ENCODE measurements at regions not wholly inside any gene's neighbourhood (a gene's known extent, or its start where the extent isn't known, plus 50 kb on each side); places are given as distances from the start of the nearest gene placed in this dataset.

GRCh38 chr1:181308098-181308497 lies 175.2 kb upstream of the CACNA1E start:
- no peak for DNase-seq
- Mint-ChIP-seq H3K27ac (ENCODE audit: unreplicated experiment) (no peak overlapping the region), H3K9me3 (ENCODE audit: low read depth, unreplicated experiment) (no peaks in the 10 kb centered on the region), H3K4me3 (ENCODE audit: low read depth, unreplicated experiment) (no peak overlapping the region), H3K4me1 (ENCODE audit: low read depth, unreplicated experiment) (no peaks in the 10 kb centered on the region), H3K27me3 (ENCODE audit: unreplicated experiment) (peaks cover 75% of the 10 kb centered on the region), H3K36me3 (ENCODE audit: insufficient read depth, unreplicated experiment) (no peaks in the 10 kb centered on the region)
- intact Hi-C loops (cut with micrococcal nuclease; ENCODE audit: unreplicated experiment): no loop called here
- BruUV-seq (replicated peaks): no TSS peak
- CTCF ChIA-PET: no interaction called here
- no peak for TF ChIP-seq CTCF (IDR thresholded peaks at IDR 0.05; ENCODE audit: unreplicated experiment)

GRCh38 chr1:181310560-181310959 lies 172.8 kb upstream of the CACNA1E start:
- BruUV-seq (replicated peaks): no TSS peak
- TF ChIP-seq CTCF (IDR thresholded peaks at IDR 0.05; ENCODE audit: unreplicated experiment): no peak
- peak; percentile 24 for DNase-seq
- H3K27me3 Mint-ChIP-seq (ENCODE audit: unreplicated experiment): peaks cover 78% of the 10 kb centered on the region
- peaks cover 8% of the 10 kb centered on the region for H3K4me1 Mint-ChIP-seq (ENCODE audit: low read depth, unreplicated experiment)
- CTCF ChIA-PET: no interaction called here
- H3K9me3 Mint-ChIP-seq (ENCODE audit: low read depth, unreplicated experiment): no peaks in the 10 kb centered on the region
- no peak overlapping the region for H3K4me3 Mint-ChIP-seq (ENCODE audit: low read depth, unreplicated experiment)
- H3K27ac Mint-ChIP-seq (ENCODE audit: unreplicated experiment): no peak overlapping the region
- intact Hi-C loops (cut with micrococcal nuclease; ENCODE audit: unreplicated experiment): loop anchor here (10.0 kb wide), 1 partner anchor 114 kb away; no protein-coding TSS in a partner anchor
- H3K36me3 Mint-ChIP-seq (ENCODE audit: insufficient read depth, unreplicated experiment): no peaks in the 10 kb centered on the region

GRCh38 chr1:181312946-181313345 lies 170.4 kb upstream of the CACNA1E start:
- no peak for TF ChIP-seq CTCF (IDR thresholded peaks at IDR 0.05; ENCODE audit: unreplicated experiment)
- H3K36me3 Mint-ChIP-seq (ENCODE audit: insufficient read depth, unreplicated experiment): no peaks in the 10 kb centered on the region
- no peak for DNase-seq
- no peak overlapping the region for H3K4me3 Mint-ChIP-seq (ENCODE audit: low read depth, unreplicated experiment)
- intact Hi-C loops (cut with micrococcal nuclease; ENCODE audit: unreplicated experiment): loop anchor here (10.0 kb wide), 1 partner anchor 112 kb away; no protein-coding TSS in a partner anchor
- peaks cover 84% of the 10 kb centered on the region for H3K27me3 Mint-ChIP-seq (ENCODE audit: unreplicated experiment)
- CTCF ChIA-PET: interaction anchor here (0.6 kb wide), 2 partner anchors 31 to 73 kb away, joined by 4 to 5 read pairs; no protein-coding TSS in a partner anchor
- no peak overlapping the region for H3K27ac Mint-ChIP-seq (ENCODE audit: unreplicated experiment)
- no TSS peak for BruUV-seq (replicated peaks)
- H3K4me1 Mint-ChIP-seq (ENCODE audit: low read depth, unreplicated experiment): peaks cover 8% of the 10 kb centered on the region
- H3K9me3 Mint-ChIP-seq (ENCODE audit: low read depth, unreplicated experiment): no peaks in the 10 kb centered on the region

- no TSS peak for BruUV-seq (replicated peaks)
- intact Hi-C loops (cut with micrococcal nuclease; ENCODE audit: unreplicated experiment): loop anchor here (10.0 kb wide), 1 partner anchor 111 kb away; no protein-coding TSS in a partner anchor
- CTCF ChIA-PET: no interaction called here
- Mint-ChIP-seq H3K36me3 (ENCODE audit: insufficient read depth, unreplicated experiment) (no peaks in the 10 kb centered on the region), H3K4me1 (ENCODE audit: low read depth, unreplicated experiment) (peaks cover 8% of the 10 kb centered on the region), H3K27me3 (ENCODE audit: unreplicated experiment) (peaks cover 84% of the 10 kb centered on the region), H3K4me3 (ENCODE audit: low read depth, unreplicated experiment) (no peak overlapping the region), H3K9me3 (ENCODE audit: low read depth, unreplicated experiment) (no peaks in the 10 kb centered on the region), H3K27ac (ENCODE audit: unreplicated experiment) (no peak overlapping the region)
- no peak for TF ChIP-seq CTCF (IDR thresholded peaks at IDR 0.05; ENCODE audit: unreplicated experiment)
- DNase-seq: no peak
These were observed 169.9 kb upstream of the CACNA1E start for GRCh38 chr1:181313466-181313865.
